GM12892 (cell line): ENCODE measurements at regions not wholly inside any gene's neighbourhood (a gene's known extent, or its start where the extent isn't known, plus 50 kb on each side); places are given as distances from the start of the nearest gene placed in this dataset.
"Not testable (repeated sequence)": the region's sequence is repeated elsewhere in the genome, so short reads cannot be mapped to it uniquely, and the experiment has no call there.

Source experiments
- DNase-seq: peaks from one replicate; pipeline ENCODE4 v3.0.0; 2011; ENCODE audit not compliant: insufficient read length
- FAIRE-seq: peaks from 2 replicates; lab custom pipeline; 2011; peaks lifted over from hg19 to GRCh38; lab: Jason Lieb, UNC
- POLR2A ChIP-seq: IDR thresholded peaks from 2 replicates; pipeline ENCODE4 v1.6.1; 2011; ENCODE audit warnings: low read depth, low read length, control low read depth
- POLR2AphosphoS5 ChIP-seq: IDR thresholded peaks from 2 replicates; pipeline ENCODE4 v1.6.1; 2011; ENCODE audit warnings: low read depth, low read length, control low read depth
- TAF1 ChIP-seq: IDR thresholded peaks from 2 replicates; pipeline ENCODE4 v1.6.1; 2011; ENCODE audit warnings: low read depth, mild to moderate bottlenecking, control low read depth, low read length, borderline replicate concordance

- no peak for FAIRE-seq
- TF ChIP-seq POLR2A (no peak), TAF1 (no peak), POLR2AphosphoS5 (no peak)
- DNase-seq = no peak
Measured at GRCh38 chrX:437661-438390, 51.1 kb upstream of the PPP2R3B start.

GRCh38 chrX:439241-439640 lies 52.5 kb upstream of the PPP2R3B start:
- DNase-seq = no peak
- no peak for FAIRE-seq
- TF ChIP-seq TAF1 = no peak
- TF ChIP-seq POLR2AphosphoS5 = no peak
- no peak for TF ChIP-seq POLR2A

- no peak for DNase-seq
- FAIRE-seq = no peak
- TF ChIP-seq POLR2AphosphoS5 (no peak), TAF1 (no peak), POLR2A (no peak)
Measured at GRCh38 chrX:439719-440118, 53.0 kb upstream of the PPP2R3B start.

GRCh38 chrX:440636-441035 lies 53.9 kb upstream of the PPP2R3B start:
- DNase-seq (no peak), FAIRE-seq (no peak)
- TF ChIP-seq POLR2AphosphoS5 = no peak
- TF ChIP-seq TAF1 = no peak
- TF ChIP-seq POLR2A = no peak

GRCh38 chrX:443536-444210 lies 57.0 kb upstream of the PPP2R3B start:
- DNase-seq (no peak), FAIRE-seq (no peak)
- TF ChIP-seq POLR2AphosphoS5 = no peak
- TF ChIP-seq TAF1 = no peak
- TF ChIP-seq POLR2A = no peak

GRCh38 chrX:444305-444704 lies 57.6 kb upstream of the PPP2R3B start:
- no peak for TF ChIP-seq TAF1
- TF ChIP-seq POLR2AphosphoS5 = no peak
- TF ChIP-seq POLR2A = no peak
- DNase-seq = no peak
- FAIRE-seq = no peak

- TF ChIP-seq POLR2A (no peak), POLR2AphosphoS5 (no peak), TAF1 (no peak)
- DNase-seq = no peak
- FAIRE-seq = no peak
Measured at GRCh38 chrX:445727-446126, 59.0 kb upstream of the PPP2R3B start.

- FAIRE-seq (no peak), DNase-seq (no peak)
- TF ChIP-seq POLR2AphosphoS5 = no peak
- no peak for TF ChIP-seq TAF1
Measured at GRCh38 chrX:446245-446644, 59.5 kb upstream of the PPP2R3B start.

GRCh38 chrX:447052-447451 lies 60.3 kb upstream of the PPP2R3B start:
- no peak for TF ChIP-seq TAF1
- TF ChIP-seq POLR2A = no peak
- no peak for TF ChIP-seq POLR2AphosphoS5
- FAIRE-seq (no peak), DNase-seq (no peak)

GRCh38 chrX:451750-452149 lies 65.0 kb upstream of the PPP2R3B start:
- DNase-seq, FAIRE-seq: not testable (repeated sequence)

- DNase-seq = no peak
- FAIRE-seq = no peak
Measured at GRCh38 chrX:452598-452997, 65.9 kb upstream of the PPP2R3B start.

GRCh38 chrX:454514-454913 lies 67.8 kb upstream of the PPP2R3B start:
- not testable (repeated sequence) for DNase-seq, FAIRE-seq

More at GRCh38 chrX:452598-452997, 65.9 kb upstream of the PPP2R3B start:
- TF ChIP-seq POLR2A = no peak
- no peak for TF ChIP-seq TAF1
- TF ChIP-seq POLR2AphosphoS5 = no peak
